Muscle of leg (tissue), 3 donors: ENCODE measurements at regions not wholly inside any gene's neighbourhood (a gene's known extent, or its start where the extent isn't known, plus 50 kb on each side); places are given as distances from the start of the nearest gene placed in this dataset.
A peak's percentile ranks its signal among the peaks of the same experiment; 100 is the strongest.

ENCODE experiments used
- DNase-seq: peaks from one replicate; pipeline ENCODE4 v3.0.0; 2013
- H3K27ac ChIP-seq: one replicate; pipeline ENCODE4 v1.5.1; 2013; ENCODE audit warnings: mild to moderate bottlenecking, low read length, control low read depth
- H3K27me3 ChIP-seq: one replicate; pipeline ENCODE4 v1.6.1; 2013; ENCODE audit warnings: low read length; ENCODE audit not compliant: control insufficient read depth, insufficient read depth
- H3K36me3 ChIP-seq: one replicate; pipeline ENCODE4 v1.6.1; 2013; ENCODE audit warnings: low read length; ENCODE audit not compliant: control insufficient read depth, insufficient read depth
- H3K4me1 ChIP-seq: one replicate; pipeline ENCODE4 v1.6.1; 2013; ENCODE audit warnings: low read length; ENCODE audit not compliant: control insufficient read depth, insufficient read depth
- H3K4me3 ChIP-seq: one replicate; pipeline ENCODE4 v1.5.1; 2013; ENCODE audit warnings: low read length, control low read depth
- H3K9me3 ChIP-seq: replicated peaks from 2 replicates; pipeline ENCODE4 v1.6.1; 2013; ENCODE audit warnings: low read depth, low read length; ENCODE audit not compliant: control insufficient read depth
- WGBS: methylation state at CpG from one replicate; pipeline ENCODE4 v1.1.5; 2013; ENCODE audit warnings: missing lambda C conversion rate; ENCODE audit not compliant: insufficient coverage; 5-methylcytosine and 5-hydroxymethylcytosine counted together

DNA sequence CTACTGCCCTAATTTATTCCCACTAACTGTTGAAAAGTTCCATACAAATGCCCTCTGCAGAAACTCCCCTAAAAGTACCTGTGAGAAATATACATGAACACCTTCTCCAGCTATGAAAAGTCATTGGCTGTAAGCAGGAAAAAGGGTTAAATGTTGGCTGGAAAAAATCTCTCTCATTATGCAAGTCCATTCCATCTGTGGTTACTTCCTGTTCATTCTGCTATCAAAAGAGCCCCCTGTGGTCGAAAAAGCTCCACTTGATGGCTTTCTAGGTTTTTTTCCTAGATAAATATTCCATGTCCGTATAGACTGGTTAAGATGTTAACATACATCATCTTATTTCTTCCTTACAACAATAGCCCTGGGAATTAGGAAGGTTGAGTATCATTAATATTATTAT is 56.2 kb upstream of the AKAP13 start:
- Histone ChIP-seq H3K4me3 (no peak overlapping the region), H3K9me3 (peaks cover 8% of the 10 kb centered on the region), H3K36me3 (no peaks in the 10 kb centered on the region), H3K4me1 (peaks cover 7% of the 10 kb centered on the region), H3K27me3 (no peaks in the 10 kb centered on the region), H3K27ac (no peak overlapping the region)
- no peak for DNase-seq
- WGBS: no CpG with 5 or more reads among the region's 2 CpGs

DNA sequence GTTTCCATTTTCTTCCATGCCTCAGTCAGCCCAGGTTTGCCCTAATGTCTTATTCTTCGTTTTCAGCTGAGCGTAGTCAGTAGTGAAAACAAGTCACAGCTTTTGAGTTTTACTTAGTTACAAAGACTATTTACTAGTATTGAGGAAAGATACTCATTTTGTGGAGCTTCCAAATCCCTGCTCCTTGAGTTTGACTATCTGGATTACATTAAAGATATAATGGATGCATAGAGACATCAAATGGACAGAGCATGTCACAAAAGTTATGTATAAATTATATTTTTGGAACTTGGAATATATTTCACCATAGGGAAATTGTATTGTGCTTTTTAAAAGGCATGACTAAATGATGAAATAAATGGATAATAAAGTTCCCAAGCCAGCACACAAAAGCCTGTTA is 54.6 kb upstream of the AKAP13 start:
- no CpG with 5 or more reads among the region's 2 CpGs for WGBS
- H3K9me3 ChIP-seq: peaks cover 8% of the 10 kb centered on the region
- no peaks in the 10 kb centered on the region for H3K27me3 ChIP-seq
- peak; percentile 56 for DNase-seq
- peaks cover 16% of the 10 kb centered on the region for H3K4me1 ChIP-seq
- no peaks in the 10 kb centered on the region for H3K36me3 ChIP-seq
- no peak overlapping the region for H3K4me3 ChIP-seq
- no peak overlapping the region for H3K27ac ChIP-seq

DNA sequence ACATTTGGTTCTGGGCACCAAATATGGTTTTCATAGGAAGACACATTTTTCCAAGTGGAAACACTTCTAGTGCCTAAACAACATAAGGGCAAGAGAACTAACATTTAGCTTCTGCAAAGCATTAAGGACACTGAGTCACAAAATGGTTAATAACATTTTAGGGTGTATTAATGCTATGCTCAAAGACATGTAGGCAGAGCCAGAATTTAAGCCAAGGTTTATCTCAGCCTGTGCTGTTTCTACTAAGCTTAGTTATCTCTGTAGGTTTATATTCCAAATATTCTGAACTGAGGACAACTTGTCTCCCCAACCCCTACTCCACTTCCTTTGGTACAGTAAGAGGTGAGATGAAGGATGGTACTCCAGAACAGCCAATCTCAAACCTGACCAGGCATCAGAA is 54.1 kb upstream of the AKAP13 start:
- no peaks in the 10 kb centered on the region for H3K36me3 ChIP-seq
- H3K4me3 ChIP-seq: no peak overlapping the region
- H3K27ac ChIP-seq: no peak overlapping the region
- peaks cover 8% of the 10 kb centered on the region for H3K9me3 ChIP-seq
- peaks cover 20% of the 10 kb centered on the region for H3K4me1 ChIP-seq
- H3K27me3 ChIP-seq: no peaks in the 10 kb centered on the region
- peak; percentile 40 for DNase-seq

- H3K27ac ChIP-seq: no peak overlapping the region
- peaks cover 27% of the 10 kb centered on the region for H3K4me1 ChIP-seq
- no peaks in the 10 kb centered on the region for H3K27me3 ChIP-seq
- peaks cover 2% of the 10 kb centered on the region for H3K9me3 ChIP-seq
- H3K4me3 ChIP-seq: no peak overlapping the region
- WGBS: 94% methylated on average over 2 of the region's 3 CpGs
- no peaks in the 10 kb centered on the region for H3K36me3 ChIP-seq
- no peak for DNase-seq
These were observed 52.6 kb upstream of the AKAP13 start for GRCh38 chr15:85327820-85328219.

- H3K9me3 ChIP-seq: no peaks in the 10 kb centered on the region
- H3K4me1 ChIP-seq: peaks cover 27% of the 10 kb centered on the region
- no peaks in the 10 kb centered on the region for H3K36me3 ChIP-seq
- no peaks in the 10 kb centered on the region for H3K27me3 ChIP-seq
- under 1% methylated on average over 14 of the region's 19 CpGs for WGBS
- DNase-seq: peak; percentile 95
- H3K27ac ChIP-seq: peak overlapping the region; percentile 95
- H3K4me3 ChIP-seq: peak overlapping the region; percentile 60
These were observed 50.6 kb upstream of the AKAP13 start for GRCh38 chr15:85329561-85330422.
